Stimulated activated CD4-positive, alpha-beta T cell treated with anti-CD3 and anti-CD28 coated beads, Interleukin-15, amount 100 ng/mL, for 24 hours (primary cell): ENCODE measurements at regions not wholly inside any gene's neighbourhood (a gene's known extent, or its start where the extent isn't known, plus 50 kb on each side); places are given as distances from the start of the nearest gene placed in this dataset.

Source experiments
- DNase-seq: peaks from one replicate; pipeline ENCODE4 v3.0.0-alpha.2; 2020

DNA sequence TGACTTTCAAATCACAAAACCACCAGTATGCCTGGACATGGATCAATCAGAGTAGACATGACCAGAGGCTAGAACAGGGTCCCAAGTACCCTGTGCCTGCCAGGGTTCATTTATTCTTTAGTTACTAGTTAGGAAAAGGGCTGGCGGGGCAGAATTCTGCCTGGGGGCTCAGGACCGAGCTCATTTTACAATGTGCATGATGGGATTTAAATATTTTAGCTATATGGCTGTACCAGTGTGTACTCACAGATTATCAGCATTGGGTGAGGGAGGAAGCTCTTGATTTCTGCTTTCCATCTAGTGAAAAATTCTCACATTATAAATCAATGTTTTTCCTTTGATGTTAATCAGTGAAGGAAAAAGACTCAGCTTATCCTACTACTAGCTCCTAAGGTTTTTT lies 1511.1 kb downstream of the EFNA5 start:
- no peak for DNase-seq

DNA sequence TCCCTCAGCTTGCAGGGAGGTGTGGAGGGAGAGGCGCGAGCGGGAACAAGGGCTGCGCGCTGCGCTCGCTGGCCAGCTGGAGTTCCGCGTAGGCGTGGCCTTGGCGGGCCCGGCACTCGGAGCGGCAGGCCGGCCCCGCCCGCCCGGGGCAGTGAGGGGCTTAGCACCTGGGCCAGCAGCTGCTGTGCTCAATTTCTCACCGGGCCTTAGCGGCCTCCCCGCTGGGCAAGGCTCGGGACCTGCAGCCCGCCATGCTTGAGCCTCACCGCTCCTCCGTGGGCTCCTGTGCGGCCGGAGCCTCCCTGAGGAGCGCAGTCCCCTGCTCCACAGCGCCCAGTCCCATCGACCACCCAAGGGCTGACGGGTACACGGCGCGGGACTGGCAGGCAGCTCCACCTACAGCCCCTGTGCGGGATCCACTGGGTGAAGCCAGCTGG lies 1516.4 kb downstream of the EFNA5 start:
- no peak for DNase-seq

DNA sequence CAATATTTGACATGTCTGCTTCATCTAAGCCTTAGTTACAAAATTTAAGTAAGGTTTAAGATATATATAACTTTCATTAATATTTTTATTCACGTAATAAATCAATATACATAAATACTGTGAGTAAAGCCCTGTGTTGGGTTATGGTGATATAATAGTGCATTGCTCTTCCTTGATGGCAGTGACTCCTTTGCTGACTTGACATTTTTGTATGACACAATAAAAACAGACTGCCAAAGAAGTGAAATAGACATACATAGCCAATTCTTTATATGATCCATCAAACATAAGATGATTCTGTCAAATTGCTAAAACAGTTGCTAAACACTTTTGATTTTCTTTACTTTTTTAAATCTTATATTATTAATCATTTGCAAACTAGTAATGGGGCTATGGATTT lies 1518.2 kb downstream of the EFNA5 start:
- DNase-seq, result no peak

DNA sequence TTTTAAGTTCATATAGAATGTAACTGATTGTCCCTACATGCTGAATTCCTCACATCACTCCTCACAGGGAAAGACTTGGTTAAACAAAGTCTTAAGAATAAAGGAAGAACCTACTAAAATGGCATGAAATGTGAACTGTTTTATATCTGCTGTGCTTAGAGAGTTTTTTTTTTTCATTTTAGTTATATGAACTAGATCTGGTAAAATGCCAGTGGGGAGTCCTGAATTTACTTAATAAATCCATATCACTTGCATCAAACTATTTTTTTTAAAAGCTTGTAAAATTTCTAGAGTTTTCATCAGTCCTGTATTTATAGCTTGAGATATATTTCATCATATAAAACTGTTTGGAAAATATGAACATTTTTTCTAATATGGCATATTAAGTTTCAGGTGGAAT lies 1528.6 kb downstream of the EFNA5 start:
- no peak for DNase-seq

DNA sequence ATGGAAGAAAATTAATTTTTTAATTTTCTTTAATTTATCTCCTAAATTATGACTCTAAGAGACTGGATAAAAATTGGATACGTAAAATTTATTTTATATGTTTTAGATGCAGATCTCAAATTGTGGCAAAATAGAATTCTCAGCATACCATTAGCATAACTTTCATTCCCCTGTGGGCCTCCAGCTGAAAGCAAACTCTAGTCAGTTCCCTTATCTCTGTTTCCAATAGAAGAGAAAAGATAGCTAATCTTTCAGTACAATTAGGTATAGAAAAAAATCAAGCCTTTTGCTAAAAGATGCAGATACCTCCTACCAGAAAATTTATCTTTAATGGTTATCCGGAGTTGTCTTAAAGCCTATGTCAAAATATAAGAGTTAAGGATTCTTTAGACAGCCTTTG lies 1530.6 kb downstream of the EFNA5 start:
- DNase-seq, result no peak

DNA sequence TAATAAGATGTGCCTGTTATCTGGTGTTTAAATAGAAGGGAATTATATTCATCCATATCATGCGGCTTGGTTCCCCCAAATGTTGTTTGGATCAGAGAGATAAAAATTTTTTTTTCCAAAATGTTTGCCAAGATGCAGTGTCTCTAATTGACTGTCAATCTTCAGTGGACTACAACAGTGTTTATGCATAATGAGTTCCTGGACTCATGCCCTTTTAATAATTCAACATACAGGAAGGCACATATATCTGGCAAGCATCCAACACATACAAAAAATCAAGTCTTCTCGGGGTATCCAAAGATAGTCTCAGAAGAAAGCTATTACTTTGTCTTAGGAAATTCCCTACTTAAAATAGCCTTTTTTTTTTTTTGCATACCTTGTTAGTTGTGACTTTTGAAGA lies 1534.7 kb downstream of the EFNA5 start:
- no peak for DNase-seq

DNA sequence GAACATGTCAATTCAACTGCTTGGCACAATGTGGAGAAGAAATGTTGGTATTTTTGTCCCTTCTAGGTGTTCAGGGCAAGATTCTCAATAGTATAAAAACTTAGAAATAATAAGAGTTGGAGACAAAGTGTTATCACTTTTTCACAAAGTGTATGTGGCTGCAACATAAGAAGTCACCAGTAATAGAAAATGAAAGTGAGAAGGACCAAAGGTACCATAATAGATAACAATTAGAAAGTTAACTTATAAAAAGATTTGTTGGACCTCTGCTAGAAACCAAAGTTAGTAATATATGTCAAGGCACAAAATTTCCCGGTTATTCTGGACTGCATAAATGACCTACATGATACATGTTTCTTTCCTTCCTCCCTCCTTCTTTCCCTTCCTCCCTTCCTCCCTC lies 1535.3 kb downstream of the EFNA5 start:
- no peak for DNase-seq

DNA sequence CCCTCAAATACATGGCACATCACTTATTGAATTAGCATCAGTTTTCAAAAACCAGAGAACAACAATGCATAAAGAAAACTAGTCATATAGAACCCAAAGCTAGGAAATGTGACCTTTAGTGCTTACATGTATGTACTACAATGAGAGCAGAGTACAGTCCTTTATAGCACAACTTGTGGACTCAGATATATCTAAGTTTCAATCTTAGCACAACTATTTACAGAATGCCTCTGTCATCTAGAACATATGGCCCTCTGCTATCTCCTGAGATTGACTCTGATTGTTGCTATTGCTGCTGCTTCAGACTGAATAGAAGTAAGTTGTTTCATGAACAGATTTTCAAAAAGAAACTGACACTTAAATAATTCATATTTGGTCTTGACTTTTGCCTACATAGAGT lies 1536.2 kb downstream of the EFNA5 start:
- DNase-seq, result no peak

DNA sequence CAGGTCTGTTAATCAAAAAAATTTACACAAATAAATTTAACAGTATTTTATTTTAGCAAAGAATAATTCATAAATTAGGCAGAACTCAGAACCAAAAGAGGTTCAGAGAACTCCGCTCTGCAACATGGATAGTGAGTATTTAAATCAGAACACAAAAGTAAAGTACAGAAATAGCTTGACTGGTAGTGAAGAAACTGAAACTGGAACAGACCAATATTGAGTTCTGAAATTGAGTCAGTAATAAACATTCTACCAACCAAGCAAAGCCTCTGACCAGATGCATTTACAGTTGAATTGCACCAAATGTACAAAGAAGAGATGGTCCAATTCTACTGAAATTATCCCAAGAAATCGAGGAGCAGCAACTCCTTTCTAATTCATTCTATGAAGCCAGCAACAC lies 1542.8 kb downstream of the EFNA5 start:
- no peak for DNase-seq

DNA sequence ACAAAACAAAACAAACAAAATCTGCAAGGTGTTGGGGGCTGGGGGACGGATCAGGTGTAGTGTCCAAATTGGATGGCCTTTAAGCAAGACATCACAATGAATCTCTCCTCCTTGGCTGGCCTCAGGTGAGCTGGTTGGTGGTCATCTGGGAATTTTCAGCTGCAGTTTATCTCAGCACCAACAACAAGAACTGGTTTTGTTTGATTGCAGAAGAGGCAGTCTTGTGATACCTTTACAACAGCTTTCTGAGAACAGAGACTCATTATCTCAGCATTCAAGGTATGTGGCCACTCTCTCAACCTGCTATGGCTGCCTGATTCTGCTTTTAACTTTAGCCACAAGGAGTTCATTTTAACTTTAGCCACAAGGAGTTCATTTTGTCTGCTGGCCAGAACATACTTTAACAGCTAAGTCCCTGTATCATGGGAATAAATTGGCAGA lies 1543.4 kb downstream of the EFNA5 start:
- DNase-seq, result no peak

DNA sequence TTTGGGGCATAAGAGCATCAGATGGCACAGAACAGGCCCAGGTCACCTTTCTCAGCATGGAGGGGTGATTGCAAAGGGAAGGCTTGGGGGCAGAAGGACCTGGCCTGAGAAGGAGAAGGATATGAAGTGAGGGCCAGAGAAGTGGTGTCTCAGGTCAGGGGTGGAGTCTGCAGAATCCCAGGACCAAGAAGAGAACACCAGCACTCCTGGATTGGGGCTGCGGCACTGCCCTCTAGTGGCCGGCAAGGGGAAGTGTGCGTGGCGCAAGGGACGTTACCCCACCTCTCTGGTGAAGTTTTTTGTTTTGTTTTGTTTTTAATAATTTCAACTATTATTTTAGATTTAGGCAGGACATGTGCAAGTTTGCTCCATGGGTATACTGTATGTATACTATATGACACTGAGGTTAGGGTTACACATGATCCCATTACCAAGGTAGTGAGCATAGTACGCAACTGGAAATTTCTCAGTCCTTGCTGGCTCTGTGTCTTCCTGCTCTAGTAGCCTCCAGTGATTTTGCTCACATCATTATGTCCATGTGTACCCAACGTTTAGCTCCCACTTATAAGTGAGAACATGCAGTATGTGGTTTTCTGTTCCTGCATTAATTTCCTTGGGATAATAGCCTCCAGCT lies 1548.6 kb downstream of the EFNA5 start:
- DNase-seq, result peak; percentile 17

DNA sequence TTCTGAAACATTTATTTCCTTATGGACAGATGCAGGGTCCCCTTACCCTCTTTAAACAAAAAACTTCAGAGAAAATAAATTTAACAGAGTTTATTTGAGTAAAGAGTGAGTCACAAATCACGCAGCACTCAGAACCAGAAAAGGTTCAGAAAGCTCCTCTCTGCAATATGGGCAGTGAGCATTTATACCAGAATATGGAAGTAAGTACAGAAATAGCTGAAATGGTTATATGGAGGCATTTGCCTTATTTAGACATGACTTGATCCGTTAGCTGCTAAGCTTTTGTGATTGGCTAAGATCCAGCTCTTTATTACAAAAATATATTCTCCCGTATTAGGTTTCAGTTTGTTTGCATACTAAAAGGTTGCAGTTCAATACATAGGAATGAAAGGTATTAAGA lies 1554.1 kb downstream of the EFNA5 start:
- no peak for DNase-seq

DNA sequence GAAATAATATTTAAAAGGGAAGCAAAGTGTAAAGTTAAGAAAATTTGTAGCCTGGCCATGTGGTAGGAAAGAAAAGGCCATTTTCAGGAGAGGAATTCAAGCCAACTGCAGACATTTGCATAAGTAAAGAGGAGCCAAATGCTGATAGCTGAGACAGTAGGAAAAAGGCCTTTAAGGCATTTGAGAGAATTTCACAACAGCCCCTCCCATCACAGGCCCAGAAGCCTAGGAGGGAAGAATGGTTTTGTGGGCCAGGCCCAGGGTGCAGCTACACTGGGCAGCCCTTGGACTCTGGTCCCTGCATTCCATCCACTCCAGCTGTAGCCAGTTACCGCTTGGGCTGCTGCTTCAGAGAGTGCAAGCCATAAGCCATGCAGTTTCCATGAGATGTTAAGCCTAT lies 1556.8 kb downstream of the EFNA5 start:
- no peak for DNase-seq

DNA sequence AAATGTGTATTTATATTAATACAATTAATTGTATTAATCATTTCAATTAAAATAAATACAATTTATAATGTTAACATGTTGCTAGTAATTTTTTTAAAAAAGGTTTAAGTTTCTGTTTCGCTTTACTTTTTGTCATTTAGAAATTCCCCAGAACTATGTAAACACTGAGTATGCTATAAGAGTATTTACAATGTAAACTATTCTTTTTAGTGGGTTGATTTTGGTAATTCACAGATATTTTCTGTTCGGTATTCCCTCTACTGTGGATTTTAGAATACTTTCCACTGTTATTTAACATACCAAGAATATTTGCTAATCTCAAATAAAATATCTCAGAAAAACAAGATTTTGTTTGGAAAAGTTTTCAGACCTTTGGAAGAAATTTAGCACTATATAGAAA lies 1564.4 kb downstream of the EFNA5 start:
- no peak for DNase-seq

DNA sequence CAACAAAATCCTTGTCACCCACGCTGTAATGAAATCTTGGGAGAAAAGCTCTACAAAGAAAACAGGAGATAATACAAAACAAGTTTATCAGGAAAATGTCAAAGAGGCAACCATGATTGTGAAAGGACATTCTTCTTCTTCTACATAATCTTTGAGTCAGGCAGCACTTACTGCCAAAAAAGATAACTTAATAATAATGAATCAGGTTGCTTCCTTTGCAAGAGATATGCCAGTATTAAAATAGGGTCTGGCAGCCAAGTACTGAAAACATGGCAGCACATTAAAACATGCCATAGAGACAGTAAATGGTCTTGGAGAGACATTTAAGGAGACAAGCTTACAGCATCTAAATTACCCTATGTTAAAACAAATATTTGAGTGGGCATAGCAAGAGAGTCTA lies 1573.4 kb downstream of the EFNA5 start:
- no peak for DNase-seq

DNA sequence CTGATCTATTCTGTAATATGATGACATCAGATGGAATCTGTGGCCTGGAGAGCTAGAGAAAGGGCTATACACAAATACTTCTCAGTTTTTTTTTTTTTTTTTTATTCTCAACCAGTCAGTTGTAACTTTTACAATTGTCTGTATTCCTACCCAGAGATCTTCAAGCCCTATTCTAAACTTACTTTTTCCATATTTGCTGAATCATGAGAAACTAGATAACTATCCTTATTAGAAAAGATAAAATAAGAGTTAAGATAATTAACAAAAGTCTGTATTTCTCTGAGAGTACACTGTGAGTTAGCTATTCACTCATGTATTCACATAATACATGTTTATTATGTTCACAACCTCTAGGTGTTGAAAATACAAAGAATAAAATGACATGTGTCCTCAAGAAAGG lies 1575.9 kb downstream of the EFNA5 start:
- no peak for DNase-seq

DNA sequence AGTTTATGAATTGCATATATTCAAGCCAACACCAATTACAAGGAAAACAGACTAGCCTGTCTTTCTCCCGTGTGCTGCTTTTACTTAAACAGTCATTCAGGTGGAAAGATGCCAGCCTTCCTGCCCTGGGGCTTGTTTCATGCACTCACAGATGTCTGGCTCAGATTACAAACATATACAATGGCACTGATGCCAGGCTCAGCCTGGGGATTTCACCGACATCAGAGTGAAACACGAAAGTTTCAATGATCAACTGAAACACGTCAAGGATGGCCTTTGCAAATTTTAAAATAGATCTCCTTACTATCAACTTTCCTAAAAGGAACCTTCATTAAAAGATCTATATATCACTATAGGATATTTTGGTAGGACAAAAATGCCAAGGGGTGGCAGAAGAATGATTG lies 1576.5 kb downstream of the EFNA5 start:
- DNase-seq, result no peak

DNA sequence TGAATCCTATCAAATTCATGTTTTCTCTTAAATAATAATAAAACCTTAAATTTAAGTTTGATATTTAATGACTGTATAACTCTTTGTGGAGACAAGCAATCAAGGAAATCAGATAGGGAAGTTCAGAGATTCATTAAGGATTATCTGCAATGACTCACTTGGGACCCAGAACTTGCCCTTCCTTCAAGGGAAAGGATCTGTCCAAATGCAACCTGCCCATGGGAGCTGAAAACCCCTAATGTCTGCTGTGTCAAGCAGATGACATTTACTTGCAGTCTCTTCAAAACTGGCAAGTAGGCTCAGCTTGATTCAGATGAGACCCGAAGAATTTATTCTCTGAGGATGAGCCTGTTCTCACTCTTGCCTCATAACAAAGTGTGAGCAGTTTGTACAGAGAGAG lies 1577.6 kb downstream of the EFNA5 start:
- no peak for DNase-seq

DNA sequence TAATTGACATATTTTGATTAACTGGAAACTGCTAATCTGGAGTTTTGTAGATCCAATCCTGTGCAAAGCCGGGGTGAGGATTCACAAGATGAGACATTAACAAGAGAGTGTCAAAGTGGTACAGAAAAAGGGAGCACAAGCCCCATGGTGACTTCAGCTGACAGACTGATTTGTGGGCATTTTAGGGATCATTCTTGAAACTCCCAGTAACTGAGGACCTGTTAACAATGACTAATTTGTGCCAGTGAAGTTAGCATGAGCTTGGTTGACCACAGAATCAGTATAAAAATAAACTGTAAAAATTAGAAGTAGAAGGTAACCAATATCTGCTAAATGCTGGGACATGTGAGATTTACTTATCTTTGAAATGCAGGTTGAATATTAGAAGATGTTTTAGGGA lies 1578.3 kb downstream of the EFNA5 start:
- no peak for DNase-seq

DNA sequence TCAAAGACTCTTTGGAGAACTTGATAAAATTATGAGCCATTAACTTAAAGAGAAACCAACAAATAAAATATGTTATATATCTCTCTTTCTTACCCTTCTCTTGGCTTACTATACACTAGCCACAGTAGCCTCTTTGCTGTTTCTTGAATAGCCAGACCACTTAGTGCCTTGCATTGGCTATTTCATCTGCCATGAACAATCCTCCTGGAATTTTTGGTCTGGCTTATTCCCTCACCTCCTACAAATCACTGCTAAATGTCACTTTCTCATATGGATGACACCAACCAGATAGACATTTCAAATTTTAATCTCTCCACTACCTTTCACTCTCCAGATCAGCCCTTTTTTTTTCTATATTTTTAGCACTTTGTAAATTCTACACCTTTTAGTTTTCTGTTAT lies 1581.7 kb downstream of the EFNA5 start:
- DNase-seq, result no peak

DNA sequence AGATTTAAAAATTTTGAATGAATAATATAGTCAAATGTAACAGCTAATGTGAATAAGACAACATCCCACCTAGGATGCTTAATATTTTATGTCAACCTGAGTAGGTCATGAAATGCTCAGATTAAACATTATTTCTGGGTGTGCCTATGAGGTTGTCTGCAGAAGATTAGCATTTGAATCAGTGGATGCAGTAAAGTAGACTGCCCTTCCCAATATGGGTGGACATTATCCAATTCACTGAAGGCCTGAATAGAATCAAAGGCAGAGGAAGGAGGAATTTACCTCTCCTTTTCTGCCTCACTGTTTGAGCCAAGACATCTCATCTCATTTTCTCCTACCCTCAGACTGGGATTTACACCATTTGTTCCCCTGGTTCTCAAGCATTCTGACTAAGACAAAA lies 1582.3 kb downstream of the EFNA5 start:
- DNase-seq, result no peak

DNA sequence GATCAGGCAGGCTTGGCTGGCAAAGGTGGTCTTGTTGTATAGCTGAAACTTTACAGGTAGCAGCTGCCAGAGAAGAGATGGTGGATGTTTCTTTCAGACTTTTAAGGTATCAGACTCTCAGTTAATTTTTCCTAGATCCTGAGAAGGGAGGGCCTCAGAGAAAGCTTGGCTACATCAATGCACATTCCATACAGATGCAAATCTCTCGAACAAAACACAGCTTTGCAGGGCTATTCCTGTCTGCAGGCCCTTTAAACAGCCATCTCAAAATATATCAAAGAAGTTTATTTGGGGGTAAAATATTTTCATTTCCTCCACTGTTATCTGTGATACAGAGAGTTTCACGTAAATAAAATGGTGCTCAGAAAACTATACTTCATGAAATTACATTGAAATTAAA lies 1584.4 kb downstream of the EFNA5 start:
- no peak for DNase-seq

DNA sequence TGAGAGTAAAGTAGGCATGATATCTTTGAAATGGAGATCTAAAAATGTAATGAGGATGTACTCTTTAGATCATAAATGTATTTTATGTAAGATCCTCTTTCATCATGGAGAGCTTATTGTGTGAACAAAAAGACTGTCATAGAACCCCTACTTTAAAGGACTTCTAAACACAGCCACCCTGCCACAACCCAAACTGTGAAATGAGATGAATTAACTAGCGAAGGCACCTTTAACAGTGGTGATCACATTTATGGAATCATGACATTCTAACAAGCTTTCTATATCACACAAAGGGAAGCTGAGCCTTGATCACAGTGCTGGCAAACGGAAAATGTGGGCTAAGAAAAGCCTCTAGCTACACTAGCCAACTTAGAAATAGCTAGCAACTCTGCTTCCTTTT lies 1585.2 kb downstream of the EFNA5 start:
- no peak for DNase-seq

DNA sequence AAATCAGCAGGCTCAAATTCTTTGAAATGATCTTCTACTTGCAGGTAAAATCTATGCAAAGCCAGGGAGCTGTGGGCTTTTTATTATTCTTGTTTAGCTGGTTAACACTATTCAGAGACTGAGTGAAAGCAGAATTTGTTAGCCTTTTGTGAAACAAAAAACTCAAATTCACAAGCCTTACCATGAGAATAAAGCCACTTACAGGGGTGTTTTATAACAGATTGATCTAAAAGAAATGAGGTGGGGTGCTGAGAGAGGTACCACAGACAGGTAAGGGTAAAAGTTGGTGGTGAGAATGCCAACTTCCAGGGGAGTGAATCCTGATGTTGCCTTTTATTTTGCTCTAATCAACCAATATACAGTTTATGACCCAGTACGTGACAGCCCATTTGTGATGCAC lies 1585.6 kb downstream of the EFNA5 start:
- no peak for DNase-seq

DNA sequence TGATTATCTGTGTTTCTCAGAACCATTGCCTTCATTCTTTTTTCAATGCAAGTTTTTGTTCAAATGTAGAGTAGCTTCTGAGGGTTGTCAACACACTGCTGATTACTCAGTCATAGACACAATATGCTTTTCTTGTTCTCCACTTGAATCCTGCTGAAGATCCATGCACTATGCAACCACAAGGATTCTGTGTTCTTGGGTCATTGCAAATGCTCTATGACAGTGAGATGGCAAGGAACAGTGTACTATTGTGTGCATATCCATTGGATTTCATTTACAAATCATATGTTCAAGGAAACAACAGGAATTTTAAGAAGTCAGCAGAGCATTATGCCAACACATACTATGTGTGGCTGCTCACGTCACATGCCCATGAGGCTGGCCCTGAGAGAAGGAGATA lies 1590.2 kb downstream of the EFNA5 start:
- no peak for DNase-seq

DNA sequence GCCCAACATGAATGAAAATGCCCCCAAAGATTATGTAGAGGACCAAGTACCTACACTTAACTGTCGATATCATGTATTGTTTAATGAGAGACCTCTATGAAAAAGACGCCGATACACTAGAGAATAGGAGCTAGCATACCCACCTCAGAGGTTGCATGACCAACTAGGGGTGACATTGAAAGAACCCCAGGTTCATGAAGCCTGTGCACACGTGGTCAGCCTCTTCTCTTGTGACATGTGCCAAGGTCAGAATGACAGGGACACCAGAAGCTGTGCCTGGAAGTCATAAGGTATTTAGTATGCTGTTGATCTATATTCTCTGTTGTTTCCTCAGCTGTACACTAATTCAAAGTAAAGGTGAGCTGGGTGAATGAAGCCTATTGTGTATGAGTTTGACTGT lies 1594.1 kb downstream of the EFNA5 start:
- no peak for DNase-seq
